ENCODE measurements at regions not wholly inside any gene's neighbourhood (a gene's known extent, or its start where the extent isn't known, plus 50 kb on each side); places are given as distances from the start of the nearest gene placed in this dataset.

DNA sequence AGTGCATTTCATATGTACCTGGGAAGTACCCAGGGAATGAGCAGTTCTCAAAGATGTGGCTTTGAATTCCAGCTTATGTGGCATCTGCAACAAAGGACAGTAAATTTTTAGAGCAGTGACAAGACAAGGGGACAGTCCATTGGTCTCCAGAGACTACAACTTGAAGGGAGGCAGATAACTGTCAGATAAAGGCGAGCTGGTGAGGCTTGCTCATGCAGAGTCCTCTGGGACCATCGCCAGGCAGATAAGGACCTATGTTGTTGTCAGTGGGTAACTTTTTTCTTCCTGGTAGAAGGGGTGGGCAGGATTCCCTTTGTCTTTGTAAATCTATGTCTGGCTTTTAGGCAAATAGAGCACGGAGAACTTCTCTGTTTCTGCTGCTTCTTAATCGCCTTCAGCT lies 120.2 kb downstream of the ICE1 start:
- Mint-ChIP-seq H3K27me3 (peaks cover 31% of the 10 kb centered on the region), H3K36me3 (ENCODE audit: insufficient read depth) (no peaks in the 10 kb centered on the region), H3K9me3 (no peaks in the 10 kb centered on the region), H3K4me3 (no peak overlapping the region), H3K4me1 (no peaks in the 10 kb centered on the region), H3K27ac (ENCODE audit: low read depth) (no peak overlapping the region)
- DNase-seq (ENCODE audit: low spot score in 2 of 2): no peak
- ATAC-seq (replicated peaks; ENCODE audit: extremely low read depth, poor library complexity, severe bottlenecking): no peak

DNA sequence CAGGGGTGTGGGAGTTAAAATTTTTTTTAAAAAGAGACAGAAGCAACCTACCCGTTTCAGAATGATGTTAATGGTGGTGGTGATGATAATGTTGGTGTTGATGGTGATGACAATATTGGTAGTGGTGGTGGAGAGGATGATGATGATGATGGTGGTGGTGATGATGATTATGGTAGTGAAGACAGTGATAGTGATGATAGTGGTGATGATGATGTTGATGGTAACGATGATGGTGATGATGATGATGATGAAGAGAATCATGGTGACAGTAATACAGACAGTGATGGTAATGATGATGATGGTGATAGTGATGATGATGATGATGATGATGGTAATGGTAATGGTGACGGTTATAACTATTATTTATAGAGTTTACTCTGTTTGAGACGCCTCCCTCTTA lies 117.6 kb downstream of the ICE1 start:
- Mint-ChIP-seq H3K27ac (ENCODE audit: low read depth) (no peak overlapping the region), H3K27me3 (peaks cover 26% of the 10 kb centered on the region), H3K9me3 (no peaks in the 10 kb centered on the region), H3K36me3 (ENCODE audit: insufficient read depth) (no peaks in the 10 kb centered on the region), H3K4me3 (no peak overlapping the region), H3K4me1 (no peaks in the 10 kb centered on the region)
- ATAC-seq (replicated peaks; ENCODE audit: extremely low read depth, poor library complexity, severe bottlenecking) (no peak), DNase-seq (ENCODE audit: low spot score in 2 of 2) (no peak)

Measured in central memory CD8-positive, alpha-beta T cell (primary cell).